ENCODE measurements at regions not wholly inside any gene's neighbourhood (a gene's known extent, or its start where the extent isn't known, plus 50 kb on each side); places are given as distances from the start of the nearest gene placed in this dataset.

DNA sequence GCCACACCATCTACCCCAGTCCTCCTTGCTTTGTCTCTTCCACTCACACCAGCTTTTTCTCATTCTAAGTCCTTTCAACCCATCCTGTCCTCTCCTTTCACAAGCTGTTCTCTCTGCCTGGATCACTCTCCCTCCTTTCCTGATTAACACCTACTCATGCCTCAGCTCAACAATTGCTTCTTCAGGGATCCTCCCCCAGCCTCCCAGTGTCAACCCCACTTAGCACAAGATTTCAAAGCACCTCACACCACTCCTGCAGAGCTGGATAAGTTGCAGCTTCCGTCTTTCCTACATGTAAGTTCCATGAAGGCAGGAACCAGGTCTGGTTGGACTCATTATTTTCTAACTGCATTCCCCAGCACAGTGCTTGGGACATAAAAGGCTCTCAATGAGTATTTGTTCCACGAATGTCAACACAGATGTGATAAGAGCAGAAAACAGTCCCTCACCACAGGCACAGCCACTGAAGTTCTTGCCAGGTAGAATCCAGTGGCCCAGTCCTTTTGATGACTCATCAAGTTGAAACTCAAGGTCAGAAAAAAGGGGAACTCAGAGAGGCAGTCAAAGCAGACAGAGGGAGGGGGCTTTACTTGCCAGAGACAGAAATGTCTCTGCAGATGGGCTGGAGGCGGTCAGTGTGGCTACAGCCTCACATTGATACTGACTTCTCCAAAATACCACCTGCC, 193.4 kb upstream of the PRDM1 start:
- H3K4me1 ChIP-seq (ENCODE audit: control insufficient read depth in 1 of 2, insufficient read depth in 2 of 2, low read depth in 1 of 2, low read length in 1 of 2), result no peaks in the 10 kb centered on the region
- TF ChIP-seq, protein P1, sequence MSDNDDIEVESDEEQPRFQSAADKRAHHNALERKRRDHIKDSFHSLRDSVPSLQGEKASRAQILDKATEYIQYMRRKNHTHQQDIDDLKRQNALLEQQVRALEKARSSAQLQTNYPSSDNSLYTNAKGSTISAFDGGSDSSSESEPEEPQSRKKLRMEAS (IDR thresholded peaks at IDR 0.05; ENCODE audit: low read depth), result no peak
- TF ChIP-seq MEF2A (IDR thresholded peaks at IDR 0.05; ENCODE audit: borderline replicate concordance, low read depth) (no peak), FOSL2 (IDR thresholded peaks at IDR 0.05; ENCODE audit: borderline replicate concordance, low read depth) (no peak), POLR2AphosphoS5 (IDR thresholded peaks at IDR 0.05; ENCODE audit: low read depth, low read length) (no peak)
- TF ChIP-seq, protein P2, sequence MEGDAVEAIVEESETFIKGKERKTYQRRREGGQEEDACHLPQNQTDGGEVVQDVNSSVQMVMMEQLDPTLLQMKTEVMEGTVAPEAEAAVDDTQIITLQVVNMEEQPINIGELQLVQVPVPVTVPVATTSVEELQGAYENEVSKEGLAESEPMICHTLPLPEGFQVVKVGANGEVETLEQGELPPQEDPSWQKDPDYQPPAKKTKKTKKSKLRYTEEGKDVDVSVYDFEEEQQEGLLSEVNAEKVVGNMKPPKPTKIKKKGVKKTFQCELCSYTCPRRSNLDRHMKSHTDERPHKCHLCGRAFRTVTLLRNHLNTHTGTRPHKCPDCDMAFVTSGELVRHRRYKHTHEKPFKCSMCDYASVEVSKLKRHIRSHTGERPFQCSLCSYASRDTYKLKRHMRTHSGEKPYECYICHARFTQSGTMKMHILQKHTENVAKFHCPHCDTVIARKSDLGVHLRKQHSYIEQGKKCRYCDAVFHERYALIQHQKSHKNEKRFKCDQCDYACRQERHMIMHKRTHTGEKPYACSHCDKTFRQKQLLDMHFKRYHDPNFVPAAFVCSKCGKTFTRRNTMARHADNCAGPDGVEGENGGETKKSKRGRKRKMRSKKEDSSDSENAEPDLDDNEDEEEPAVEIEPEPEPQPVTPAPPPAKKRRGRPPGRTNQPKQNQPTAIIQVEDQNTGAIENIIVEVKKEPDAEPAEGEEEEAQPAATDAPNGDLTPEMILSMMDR (IDR thresholded peaks at IDR 0.05), result no peak
- no peaks in the 10 kb centered on the region for H3K79me2 ChIP-seq (ENCODE audit: insufficient read depth)
- ChIA-PET CTCF (interaction anchor here (1.1 to 1.3 kb wide), 2 partner anchors 8 to 18 kb away, joined by 3 read pairs; no protein-coding TSS in a partner anchor), POLR2A (no interaction called here)
- H3K9me3 ChIP-seq, result peaks cover 11% of the 10 kb centered on the region
- no peaks in the 10 kb centered on the region for H3F3A ChIP-seq (replicated peaks; ENCODE audit: insufficient read depth)
- no peaks in the 10 kb centered on the region for H3K9me2 ChIP-seq
- no peaks in the 10 kb centered on the region for H3K36me3 ChIP-seq (replicated peaks in 1 of 2; ENCODE audit: control insufficient read depth in 1 of 2, insufficient read depth in 2 of 2, low read length in 1 of 2)
- no peak for DNase-seq
- no peaks in the 10 kb centered on the region for H4K20me1 ChIP-seq (ENCODE audit: insufficient read depth)
- H3K4me3 ChIP-seq (ENCODE audit: low read depth in 2 of 2, low read length in 1 of 2), result no peak overlapping the region
- WGBS (ENCODE audit: low lambda C conversion rate), result 61% methylated on average over 3 of the region's 3 CpGs
- H3K27me3 ChIP-seq (ENCODE audit: insufficient read depth), result no peaks in the 10 kb centered on the region
- H3K27ac ChIP-seq (ENCODE audit: low read depth in 2 of 2, low read length in 1 of 2), result no peak overlapping the region
- no peak overlapping the region for H2AFZ ChIP-seq (ENCODE audit: low read depth)
- H3K4me2 ChIP-seq, result no peak overlapping the region
- no peak overlapping the region for H3K9ac ChIP-seq

DNA sequence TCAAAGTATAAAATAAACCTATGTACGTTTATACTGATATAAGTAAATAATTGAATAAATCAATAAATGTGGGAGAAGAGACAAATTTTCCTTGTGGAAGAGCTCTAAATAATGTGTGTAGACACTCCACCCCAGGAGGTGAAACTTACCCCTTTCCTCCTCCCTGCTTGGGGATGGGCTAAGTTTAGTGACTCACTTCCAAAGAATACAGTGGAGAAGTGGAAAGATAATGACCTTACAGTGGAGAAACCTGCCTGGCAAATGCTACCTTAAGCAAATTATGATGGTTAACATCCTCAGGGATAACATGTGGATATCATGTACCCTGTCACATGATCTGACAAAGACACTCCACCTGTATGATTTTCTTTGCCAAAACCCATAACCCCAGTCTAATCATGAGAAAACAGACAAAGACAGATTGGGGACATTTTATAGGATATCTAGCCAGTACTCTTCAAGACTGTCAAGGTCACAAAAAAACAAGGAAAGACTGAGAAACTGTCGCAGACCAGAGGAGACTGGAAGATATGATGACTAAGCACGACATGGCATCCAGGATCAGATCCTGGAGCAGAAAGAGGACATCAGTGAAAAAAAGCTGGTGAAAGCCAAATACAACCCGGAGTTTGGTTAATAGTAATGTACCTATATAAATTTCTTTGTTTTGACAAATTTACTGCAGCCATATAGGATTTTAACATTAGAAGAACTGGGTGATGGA, 195.5 kb upstream of the PRDM1 start:
- WGBS (ENCODE audit: low lambda C conversion rate), result 30% methylated on average over 4 of the region's 4 CpGs
- no peak overlapping the region for H2AFZ ChIP-seq (ENCODE audit: low read depth)
- no peaks in the 10 kb centered on the region for H3K79me2 ChIP-seq (ENCODE audit: insufficient read depth)
- H3K36me3 ChIP-seq (replicated peaks in 1 of 2; ENCODE audit: control insufficient read depth in 1 of 2, insufficient read depth in 2 of 2, low read length in 1 of 2), result no peaks in the 10 kb centered on the region
- no peak overlapping the region for H3K9ac ChIP-seq
- H3K9me2 ChIP-seq, result no peaks in the 10 kb centered on the region
- no peak for TF ChIP-seq TAF1 (IDR thresholded peaks at IDR 0.05; ENCODE audit: borderline replicate concordance, low read depth, low read length)
- H3F3A ChIP-seq (replicated peaks; ENCODE audit: insufficient read depth), result no peaks in the 10 kb centered on the region
- no peak overlapping the region for H3K27ac ChIP-seq (ENCODE audit: low read depth in 2 of 2, low read length in 1 of 2)
- peaks cover 11% of the 10 kb centered on the region for H3K9me3 ChIP-seq
- H3K4me1 ChIP-seq (ENCODE audit: control insufficient read depth in 1 of 2, insufficient read depth in 2 of 2, low read depth in 1 of 2, low read length in 1 of 2), result no peaks in the 10 kb centered on the region
- H3K4me2 ChIP-seq, result no peak overlapping the region
- H4K20me1 ChIP-seq (ENCODE audit: insufficient read depth), result no peaks in the 10 kb centered on the region
- POLR2A ChIA-PET, result no interaction called here
- CTCF ChIA-PET, result interaction anchor here (0.5 kb wide), 1 partner anchor 55 kb away, joined by 3 read pairs; no protein-coding TSS in a partner anchor
- no peak for DNase-seq
- no peaks in the 10 kb centered on the region for H3K27me3 ChIP-seq (ENCODE audit: insufficient read depth)
- H3K4me3 ChIP-seq (ENCODE audit: low read depth in 2 of 2, low read length in 1 of 2), result no peak overlapping the region

DNA sequence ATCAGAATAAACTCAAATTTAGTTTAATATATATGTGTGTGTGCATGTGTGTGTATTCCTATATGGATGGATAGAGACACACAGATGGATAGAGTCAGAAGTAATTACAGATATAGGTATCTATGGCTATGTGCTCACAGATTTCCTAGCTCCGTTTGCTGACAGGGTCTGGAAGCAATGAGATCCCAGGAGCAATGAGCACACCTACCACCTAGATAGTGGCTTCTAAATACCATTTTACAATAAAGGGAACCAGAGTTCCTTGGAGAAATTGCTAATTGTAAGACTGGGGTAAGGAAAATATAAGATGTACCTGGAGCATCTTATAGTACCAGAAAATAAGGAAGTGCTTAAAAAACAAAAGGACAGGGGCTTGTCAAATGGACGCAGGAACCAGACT, 196.2 kb upstream of the PRDM1 start:
- Histone ChIP-seq H3F3A (replicated peaks; ENCODE audit: insufficient read depth) (no peaks in the 10 kb centered on the region), H3K4me1 (ENCODE audit: control insufficient read depth in 1 of 2, insufficient read depth in 2 of 2, low read depth in 1 of 2, low read length in 1 of 2) (no peaks in the 10 kb centered on the region), H3K9me3 (peaks cover 11% of the 10 kb centered on the region), H3K9me2 (no peaks in the 10 kb centered on the region), H3K4me3 (ENCODE audit: low read depth in 2 of 2, low read length in 1 of 2) (no peak overlapping the region), H4K20me1 (ENCODE audit: insufficient read depth) (no peaks in the 10 kb centered on the region), H3K27me3 (ENCODE audit: insufficient read depth) (no peaks in the 10 kb centered on the region), H3K27ac (ENCODE audit: low read depth in 2 of 2, low read length in 1 of 2) (no peak overlapping the region), H3K36me3 (replicated peaks in 1 of 2; ENCODE audit: control insufficient read depth in 1 of 2, insufficient read depth in 2 of 2, low read length in 1 of 2) (no peaks in the 10 kb centered on the region), H3K4me2 (no peak overlapping the region), H2AFZ (ENCODE audit: low read depth) (no peak overlapping the region), H3K9ac (no peak overlapping the region), H3K79me2 (ENCODE audit: insufficient read depth) (no peaks in the 10 kb centered on the region)
- WGBS (ENCODE audit: low lambda C conversion rate), result 60% methylated on average over 2 of the region's 2 CpGs
- DNase-seq, result no peak
- CTCF ChIA-PET, result no interaction called here
- POLR2A ChIA-PET, result no interaction called here
- TF ChIP-seq REST (IDR thresholded peaks at IDR 0.05; ENCODE audit: low read depth, low read length) (no peak), ZBTB33 (IDR thresholded peaks at IDR 0.05; ENCODE audit: borderline replicate concordance, low read depth) (no peak)
- TF ChIP-seq, protein P2 (IDR thresholded peaks at IDR 0.05), result no peak
